HUES6 (cell line): ENCODE measurements at regions not wholly inside any gene's neighbourhood (a gene's known extent, or its start where the extent isn't known, plus 50 kb on each side); places are given as distances from the start of the nearest gene placed in this dataset.
A peak's percentile ranks its signal among the peaks of the same experiment; 100 is the strongest.

Source experiments
- H3K27ac ChIP-seq: 2 replicates; pipeline ENCODE4 v1.7.0; 2013; ENCODE audit warnings: low read depth, mild to moderate bottlenecking, low read length, inconsistent platforms
- H3K27me3 ChIP-seq: 2 replicates; pipeline ENCODE4 v1.6.1; 2013; ENCODE audit warnings: low read length; ENCODE audit not compliant: control insufficient read depth, insufficient read depth
- H3K36me3 ChIP-seq: 2 replicates; pipeline ENCODE4 v1.6.1; 2013; ENCODE audit warnings: low read length; ENCODE audit not compliant: control insufficient read depth, insufficient read depth
- H3K4me1 ChIP-seq: 2 replicates; pipeline ENCODE4 v1.6.1; 2013; ENCODE audit warnings: low read length; ENCODE audit not compliant: control insufficient read depth, insufficient read depth
- H3K4me3 ChIP-seq: 2 replicates; pipeline ENCODE4 v1.5.1; 2013; ENCODE audit warnings: low read depth, low read length
- H3K9ac ChIP-seq: one replicate; pipeline ENCODE4 v1.6.1; 2013; ENCODE audit warnings: mild to moderate bottlenecking, low read length
- H3K9me3 ChIP-seq: 2 replicates; pipeline ENCODE4 v1.6.1; 2013; ENCODE audit warnings: low read depth, low read length; ENCODE audit not compliant: control insufficient read depth, insufficient read depth

GRCh38 chr1:168439456-168440375 is 104.1 kb downstream of the XCL2 start:
- peak overlapping the region; percentile 33; the same call in 1 of the 2 replicates for H3K4me3 ChIP-seq
- no peaks in the 10 kb centered on the region for H3K36me3 ChIP-seq
- peaks cover 3% of the 10 kb centered on the region; the same call in 1 of the 2 replicates for H3K4me1 ChIP-seq
- no peaks in the 10 kb centered on the region for H3K9me3 ChIP-seq
- peak overlapping the region; percentile 36 for H3K9ac ChIP-seq
- no peaks in the 10 kb centered on the region for H3K27me3 ChIP-seq
- H3K27ac ChIP-seq, result no peak overlapping the region

DNA sequence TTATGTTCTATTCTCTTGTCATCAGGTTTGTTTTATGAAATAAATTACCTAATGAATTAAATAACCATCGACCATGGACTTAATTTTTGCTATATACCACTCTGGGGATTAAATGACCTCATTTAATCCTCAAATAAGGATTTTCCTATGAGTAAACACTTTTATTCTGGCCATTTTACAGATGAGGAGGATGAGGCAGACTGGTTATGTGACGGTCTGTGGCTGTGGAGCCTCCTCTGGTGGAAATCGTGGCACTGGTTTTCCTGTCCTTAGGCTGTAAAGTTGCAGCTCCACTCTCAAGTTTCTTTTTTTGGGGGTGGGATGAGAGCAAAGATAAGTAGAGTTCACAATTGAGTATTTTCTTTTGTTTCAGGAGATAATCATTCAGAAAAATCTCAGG is 105.2 kb downstream of the XCL2 start:
- H3K4me1 ChIP-seq, result peaks cover 3% of the 10 kb centered on the region; the same call in 1 of the 2 replicates
- H3K9me3 ChIP-seq, result no peaks in the 10 kb centered on the region

DNA sequence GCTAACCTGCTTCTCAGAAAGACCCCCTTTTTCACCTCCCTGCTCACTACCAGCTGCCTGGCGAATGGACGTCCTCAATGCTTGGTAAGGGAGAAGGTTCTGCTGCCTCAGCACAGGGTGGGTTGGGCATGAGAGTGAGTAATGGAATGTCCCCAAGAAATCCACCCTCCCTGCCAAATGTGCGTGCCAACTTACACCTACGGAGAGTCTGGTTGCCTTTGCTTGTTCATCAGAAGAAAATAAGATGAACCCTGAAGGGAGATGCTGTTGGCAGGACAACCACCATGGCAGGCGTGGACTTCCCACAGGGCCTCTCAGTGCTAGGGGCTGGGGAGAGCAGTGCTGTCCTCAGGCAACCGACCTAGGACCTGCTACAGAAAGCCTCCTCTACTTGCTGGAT is 106.0 kb downstream of the XCL2 start:
- Histone ChIP-seq H3K4me1 (peaks cover 3% of the 10 kb centered on the region; the same call in 1 of the 2 replicates), H3K36me3 (no peaks in the 10 kb centered on the region), H3K27me3 (no peaks in the 10 kb centered on the region), H3K27ac (no peak overlapping the region), H3K9me3 (no peaks in the 10 kb centered on the region), H3K9ac (no peak overlapping the region), H3K4me3 (no peak overlapping the region)

More for the DNA sequence above, 105.2 kb downstream of the XCL2 start:
- H3K27ac ChIP-seq, result no peak overlapping the region
- no peaks in the 10 kb centered on the region for H3K36me3 ChIP-seq
- H3K9ac ChIP-seq, result no peak overlapping the region
- H3K4me3 ChIP-seq, result no peak overlapping the region
- H3K27me3 ChIP-seq, result no peaks in the 10 kb centered on the region

- Histone ChIP-seq H3K4me3 (no peak overlapping the region), H3K4me1 (peaks cover 3% of the 10 kb centered on the region; the same call in 1 of the 2 replicates), H3K9ac (no peak overlapping the region), H3K36me3 (no peaks in the 10 kb centered on the region), H3K27ac (no peak overlapping the region), H3K27me3 (no peaks in the 10 kb centered on the region), H3K9me3 (no peaks in the 10 kb centered on the region)
These were observed 108.4 kb downstream of the XCL2 start for GRCh38 chr1:168435439-168435838.

- H3K27me3 ChIP-seq, result no peaks in the 10 kb centered on the region
- no peaks in the 10 kb centered on the region for H3K9me3 ChIP-seq
- peaks cover 6% of the 10 kb centered on the region for H3K4me1 ChIP-seq
- H3K9ac ChIP-seq, result no peak overlapping the region
- no peaks in the 10 kb centered on the region for H3K36me3 ChIP-seq
- no peak overlapping the region for H3K27ac ChIP-seq
- no peak overlapping the region for H3K4me3 ChIP-seq
These were observed 110.6 kb downstream of the XCL2 start for GRCh38 chr1:168433238-168433637.

GRCh38 chr1:168431882-168432281 is 111.9 kb downstream of the XCL2 start:
- Histone ChIP-seq H3K9ac (no peak overlapping the region), H3K27me3 (no peaks in the 10 kb centered on the region), H3K4me3 (no peak overlapping the region), H3K9me3 (no peaks in the 10 kb centered on the region), H3K27ac (no peak overlapping the region), H3K4me1 (peaks cover 12% of the 10 kb centered on the region), H3K36me3 (no peaks in the 10 kb centered on the region)

DNA sequence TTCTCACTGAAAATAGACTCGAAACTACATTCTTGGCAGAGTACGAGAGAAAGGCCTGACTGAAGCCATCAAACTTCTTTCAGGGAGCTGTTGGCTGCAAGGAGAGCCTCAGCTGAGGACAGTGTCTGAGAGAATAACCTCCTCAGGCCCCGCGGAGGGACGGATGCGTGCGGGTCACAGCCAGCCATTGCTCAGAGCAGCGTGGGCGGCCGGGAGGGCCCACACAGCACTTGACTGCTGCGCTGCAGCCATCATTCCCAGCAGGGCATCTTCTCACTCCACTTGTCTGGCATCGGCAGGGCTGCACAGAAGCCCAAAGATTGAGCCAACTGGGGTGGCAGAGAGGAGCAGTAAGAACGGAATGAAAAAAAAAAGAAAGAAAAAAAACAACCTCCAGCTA is 113.5 kb downstream of the XCL2 start:
- no peak overlapping the region for H3K27ac ChIP-seq
- no peaks in the 10 kb centered on the region for H3K9me3 ChIP-seq
- no peak overlapping the region for H3K9ac ChIP-seq
- no peaks in the 10 kb centered on the region for H3K36me3 ChIP-seq
- H3K27me3 ChIP-seq, result no peaks in the 10 kb centered on the region
- H3K4me3 ChIP-seq, result no peak overlapping the region
- H3K4me1 ChIP-seq, result peaks cover 20% of the 10 kb centered on the region

DNA sequence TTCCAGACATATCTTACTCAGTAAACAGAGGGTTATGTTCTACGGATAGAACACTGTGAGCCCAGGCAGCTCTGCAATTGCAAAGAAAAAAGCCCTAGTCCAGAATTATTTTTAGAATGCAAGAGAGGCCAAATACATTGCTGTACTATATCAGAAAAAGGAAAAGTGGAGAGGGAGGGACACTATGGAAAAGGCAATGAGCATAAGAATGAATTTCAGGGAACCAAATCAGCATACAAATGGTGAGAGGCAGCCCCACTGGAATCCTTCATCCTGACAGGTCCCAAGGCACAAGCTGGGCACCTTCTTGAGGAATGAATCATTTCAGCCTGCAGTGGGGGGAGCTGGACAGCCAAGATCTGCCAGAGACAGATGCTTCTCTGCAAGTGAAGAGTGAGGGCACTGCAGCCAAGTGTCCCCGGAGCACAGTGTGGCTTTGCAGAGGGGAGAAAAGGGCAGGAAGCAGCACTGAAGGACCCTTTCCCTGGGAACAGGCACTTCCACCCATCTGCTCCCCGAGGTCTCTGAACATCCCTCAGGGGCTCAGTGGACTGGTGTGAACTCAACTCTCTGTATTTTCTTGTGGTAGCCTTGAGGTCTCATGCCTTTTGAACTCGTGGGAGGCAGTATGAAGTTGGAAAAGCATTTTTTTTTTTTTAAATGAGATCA is 115.6 kb downstream of the XCL2 start:
- H3K36me3 ChIP-seq, result no peaks in the 10 kb centered on the region
- H3K27me3 ChIP-seq, result no peaks in the 10 kb centered on the region
- H3K9me3 ChIP-seq, result no peaks in the 10 kb centered on the region
- no peak overlapping the region for H3K9ac ChIP-seq
- peaks cover 28% of the 10 kb centered on the region for H3K4me1 ChIP-seq
- H3K27ac ChIP-seq, result no peak overlapping the region
- H3K4me3 ChIP-seq, result no peak overlapping the region

GRCh38 chr1:168427051-168427450 is 116.7 kb downstream of the XCL2 start:
- Histone ChIP-seq H3K36me3 (no peaks in the 10 kb centered on the region), H3K9ac (no peak overlapping the region), H3K4me1 (peaks cover 28% of the 10 kb centered on the region), H3K4me3 (no peak overlapping the region), H3K27ac (no peak overlapping the region), H3K27me3 (no peaks in the 10 kb centered on the region), H3K9me3 (no peaks in the 10 kb centered on the region)

DNA sequence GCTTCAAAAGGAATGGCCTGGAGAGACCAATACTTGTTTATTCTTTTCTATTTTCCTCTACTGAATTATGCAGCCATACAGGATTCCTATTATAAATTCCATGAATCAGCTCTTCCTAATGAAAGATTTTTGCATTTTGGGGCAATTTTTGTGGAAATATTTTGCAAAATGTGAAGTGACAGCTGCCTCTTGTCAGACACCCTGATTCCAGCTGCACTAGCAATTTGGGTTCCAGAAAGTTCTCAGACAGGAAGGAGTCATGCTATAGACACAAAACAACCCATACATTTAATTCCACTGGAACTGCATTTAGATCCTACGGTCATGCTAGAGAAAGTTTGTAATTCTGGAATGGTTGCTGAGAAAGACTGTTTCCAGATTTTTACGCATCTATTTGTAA is 119.5 kb downstream of the XCL2 start:
- peaks cover 28% of the 10 kb centered on the region for H3K4me1 ChIP-seq
- no peak overlapping the region for H3K4me3 ChIP-seq
- H3K9me3 ChIP-seq, result no peaks in the 10 kb centered on the region
- no peaks in the 10 kb centered on the region for H3K27me3 ChIP-seq
- no peaks in the 10 kb centered on the region for H3K36me3 ChIP-seq
- H3K9ac ChIP-seq, result no peak overlapping the region
- no peak overlapping the region for H3K27ac ChIP-seq

GRCh38 chr1:168422203-168422847 is 121.5 kb downstream of the XCL2 start:
- no peaks in the 10 kb centered on the region for H3K9me3 ChIP-seq
- H3K4me1 ChIP-seq, result peaks cover 15% of the 10 kb centered on the region; the same call in 1 of the 2 replicates
- H3K4me3 ChIP-seq, result no peak overlapping the region
- no peak overlapping the region for H3K9ac ChIP-seq
- H3K27ac ChIP-seq, result no peak overlapping the region
- no peaks in the 10 kb centered on the region for H3K36me3 ChIP-seq
- no peaks in the 10 kb centered on the region for H3K27me3 ChIP-seq
